ENCODE measurements at regions not wholly inside any gene's neighbourhood (a gene's known extent, or its start where the extent isn't known, plus 50 kb on each side); places are given as distances from the start of the nearest gene placed in this dataset.
"Not testable (repeated sequence)": the region's sequence is repeated elsewhere in the genome, so short reads cannot be mapped to it uniquely, and the experiment has no call there.

DNA sequence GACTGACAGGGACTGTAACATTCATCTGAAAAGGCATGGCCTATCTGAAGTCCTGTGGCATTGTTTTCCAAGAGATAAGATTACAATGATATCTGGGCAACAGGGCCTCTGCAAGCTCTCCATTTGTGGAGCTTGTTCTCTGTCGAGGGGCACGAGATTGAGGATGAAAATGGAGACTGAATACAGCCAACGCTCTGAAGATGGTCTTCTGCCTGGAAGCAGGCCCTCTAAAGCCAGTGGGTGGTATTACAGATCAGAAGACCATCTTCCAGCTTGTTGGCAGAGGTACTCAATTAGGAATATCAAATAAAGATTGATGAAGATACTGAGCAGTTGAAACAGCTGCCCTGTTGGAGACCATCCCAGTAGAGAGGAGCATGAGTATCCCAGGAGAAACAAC, 288.2 kb downstream of the CENPW start:
- DNase-seq (ENCODE audit: low spot score in 2 of 2) = no peak
- Mint-ChIP-seq H3K9me3 (no peaks in the 10 kb centered on the region), H3K27ac (no peak overlapping the region), H3K36me3 (no peaks in the 10 kb centered on the region)
- ATAC-seq = no peak

DNA sequence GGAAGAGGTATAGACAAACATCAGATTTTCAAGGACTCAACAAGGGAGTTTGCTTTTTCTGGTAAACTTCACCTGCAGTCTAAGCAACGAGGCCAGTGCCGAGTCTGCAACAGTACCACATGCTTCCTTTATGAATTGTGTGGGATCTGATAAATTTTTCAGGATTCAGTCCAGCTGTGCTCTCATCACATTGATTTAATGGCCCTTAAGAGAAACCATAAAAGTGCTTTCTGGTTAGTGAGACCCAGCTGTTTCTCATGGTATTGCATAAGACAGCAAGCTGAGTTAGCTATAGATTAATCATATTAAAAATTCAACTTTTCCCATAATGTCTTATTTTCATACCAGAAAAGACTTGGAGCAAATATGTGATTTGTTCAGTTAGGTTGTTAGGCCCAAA, 291.4 kb downstream of the CENPW start:
- Mint-ChIP-seq H3K27ac (no peak overlapping the region), H3K9me3 (no peaks in the 10 kb centered on the region), H3K36me3 (no peaks in the 10 kb centered on the region)
- ATAC-seq = no peak
- DNase-seq (ENCODE audit: low spot score in 2 of 2) = no peak

- no peak overlapping the region for H3K27ac Mint-ChIP-seq
- no peaks in the 10 kb centered on the region for H3K9me3 Mint-ChIP-seq
- ATAC-seq = no peak
- DNase-seq (ENCODE audit: low spot score in 2 of 2) = no peak
- H3K36me3 Mint-ChIP-seq = no peaks in the 10 kb centered on the region
Observed at GRCh38 chr6:126632271-126632670, 292.4 kb downstream of the CENPW start.

- Mint-ChIP-seq H3K27ac (no peak overlapping the region), H3K9me3 (no peaks in the 10 kb centered on the region), H3K36me3 (no peaks in the 10 kb centered on the region)
- DNase-seq (ENCODE audit: low spot score in 2 of 2) = no peak
- no peak for ATAC-seq
Observed at GRCh38 chr6:126633373-126633772, 293.5 kb downstream of the CENPW start.

GRCh38 chr6:126640356-126640755, 300.4 kb downstream of the CENPW start:
- Mint-ChIP-seq H3K9me3 (no peaks in the 10 kb centered on the region), H3K27ac (no peak overlapping the region)

GRCh38 chr6:126640921-126641320, 301.0 kb downstream of the CENPW start:
- Mint-ChIP-seq H3K27ac (no peak overlapping the region), H3K9me3 (no peaks in the 10 kb centered on the region), H3K36me3 (no peaks in the 10 kb centered on the region)
- ATAC-seq (no peak), DNase-seq (ENCODE audit: low spot score in 2 of 2) (no peak)

More at GRCh38 chr6:126640356-126640755, 300.4 kb downstream of the CENPW start:
- no peaks in the 10 kb centered on the region for H3K36me3 Mint-ChIP-seq
- no peak for DNase-seq (ENCODE audit: low spot score in 2 of 2)
- ATAC-seq = no peak

DNA sequence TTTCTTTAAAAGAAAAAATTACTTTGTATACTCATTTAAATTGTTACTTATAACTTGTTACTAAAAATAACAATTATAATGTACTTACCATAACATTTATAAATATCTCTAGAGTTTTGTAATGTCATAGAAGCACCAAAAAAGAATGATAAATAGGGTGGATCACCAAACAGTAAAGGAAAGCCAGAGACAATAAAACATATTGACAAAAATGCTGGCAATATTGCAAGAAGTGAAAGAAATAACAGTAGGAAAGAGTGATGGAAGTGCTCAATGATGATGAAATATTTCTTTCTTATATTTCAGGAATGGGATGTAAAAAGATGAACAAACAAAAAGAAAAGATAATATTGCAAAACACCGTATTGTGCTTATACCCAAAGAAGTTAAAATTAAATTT, 301.7 kb downstream of the CENPW start:
- Mint-ChIP-seq H3K27ac (no peak overlapping the region), H3K9me3 (no peaks in the 10 kb centered on the region), H3K36me3 (no peaks in the 10 kb centered on the region)
- ATAC-seq = no peak
- DNase-seq (ENCODE audit: low spot score in 2 of 2) = no peak

- Mint-ChIP-seq H3K9me3 (no peaks in the 10 kb centered on the region), H3K36me3 (no peaks in the 10 kb centered on the region), H3K27ac (no peak overlapping the region)
- peak in 1 of 2 donors; percentile 34 for DNase-seq (ENCODE audit: low spot score in 2 of 2)
- no peak for ATAC-seq
Observed at GRCh38 chr6:126643352-126643751, 303.4 kb downstream of the CENPW start.

- no peak for ATAC-seq
- Mint-ChIP-seq H3K36me3 (peaks cover 0 to 7% of the 10 kb centered on the region in 2 donors), H3K27ac (no peak overlapping the region), H3K9me3 (peaks cover 7 to 11% of the 10 kb centered on the region in 2 donors)
- DNase-seq (ENCODE audit: low spot score in 2 of 2) = no peak
Observed at GRCh38 chr6:126650931-126651330, 311.0 kb downstream of the CENPW start.

- Mint-ChIP-seq H3K27ac (no peak overlapping the region), H3K36me3 (peaks cover 0 to 7% of the 10 kb centered on the region in 2 donors), H3K9me3 (peaks cover 4 to 11% of the 10 kb centered on the region in 2 donors)
- DNase-seq (ENCODE audit: low spot score in 2 of 2) = no peak
- ATAC-seq = no peak
Observed at GRCh38 chr6:126657561-126658175, 317.8 kb downstream of the CENPW start.

DNA sequence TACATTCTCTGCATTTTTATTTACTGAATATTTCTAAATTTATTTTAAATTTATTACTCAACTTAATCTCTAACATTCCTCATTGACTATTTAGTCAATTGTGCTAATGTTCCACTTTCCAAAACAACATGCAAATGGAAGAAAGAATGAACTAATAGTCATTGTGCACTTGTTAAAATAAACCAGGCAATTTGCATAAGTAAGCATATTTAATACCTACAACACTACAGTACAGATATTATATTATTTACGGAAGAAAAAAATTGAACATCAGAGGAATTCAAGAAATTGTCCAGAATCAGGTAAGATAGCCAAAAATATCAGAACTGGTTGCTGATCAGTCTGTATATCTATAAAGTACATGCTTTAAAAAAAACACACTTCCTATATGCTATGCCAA, 320.5 kb downstream of the CENPW start:
- no peak for DNase-seq (ENCODE audit: low spot score in 2 of 2)
- ATAC-seq = no peak
- Mint-ChIP-seq H3K27ac (no peak overlapping the region), H3K9me3 (no peaks in the 10 kb centered on the region), H3K36me3 (no peaks in the 10 kb centered on the region)

DNA sequence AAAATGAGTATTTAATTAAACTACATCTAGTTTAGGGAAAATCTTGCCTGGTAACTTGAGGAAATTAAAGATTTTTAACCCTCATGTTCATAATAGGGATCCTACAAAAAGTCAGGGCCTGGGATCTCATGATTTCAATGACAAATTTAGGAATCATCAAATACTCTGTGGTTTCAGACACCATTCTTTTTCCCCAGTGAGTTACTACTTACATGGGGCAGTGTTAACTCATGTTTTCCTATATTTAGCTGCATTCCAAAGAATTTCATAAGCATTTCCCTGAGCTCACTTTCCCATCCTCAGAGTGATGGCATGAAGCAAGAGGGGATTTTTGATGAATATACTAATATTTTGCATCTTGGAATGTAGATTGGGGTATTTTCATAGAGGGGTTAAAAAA, 321.7 kb downstream of the CENPW start:
- no peak for ATAC-seq
- no peaks in the 10 kb centered on the region for H3K36me3 Mint-ChIP-seq
- DNase-seq (ENCODE audit: low spot score in 2 of 2) = no peak
- H3K9me3 Mint-ChIP-seq = no peaks in the 10 kb centered on the region
- H3K27ac Mint-ChIP-seq = no peak overlapping the region

GRCh38 chr6:126662966-126663365, 323.1 kb downstream of the CENPW start:
- Mint-ChIP-seq H3K36me3 (no peaks in the 10 kb centered on the region), H3K27ac (no peak overlapping the region), H3K9me3 (no peaks in the 10 kb centered on the region)
- no peak for DNase-seq (ENCODE audit: low spot score in 2 of 2)
- no peak for ATAC-seq

- Mint-ChIP-seq H3K27ac (no peak overlapping the region), H3K36me3 (no peaks in the 10 kb centered on the region), H3K9me3 (no peaks in the 10 kb centered on the region)
- ATAC-seq (no peak), DNase-seq (ENCODE audit: low spot score in 2 of 2) (no peak)
Observed at GRCh38 chr6:126664271-126664670, 324.4 kb downstream of the CENPW start.

GRCh38 chr6:126665551-126665950, 325.6 kb downstream of the CENPW start:
- H3K27ac Mint-ChIP-seq = no peak overlapping the region
- no peak for DNase-seq (ENCODE audit: low spot score in 2 of 2)
- no peak for ATAC-seq
- no peaks in the 10 kb centered on the region for H3K36me3 Mint-ChIP-seq
- H3K9me3 Mint-ChIP-seq = no peaks in the 10 kb centered on the region

GRCh38 chr6:126667071-126667470, 327.2 kb downstream of the CENPW start:
- DNase-seq (ENCODE audit: low spot score in 2 of 2) (no peak), ATAC-seq (no peak)
- Mint-ChIP-seq H3K27ac (no peak overlapping the region), H3K9me3 (no peaks in the 10 kb centered on the region), H3K36me3 (no peaks in the 10 kb centered on the region)

DNA sequence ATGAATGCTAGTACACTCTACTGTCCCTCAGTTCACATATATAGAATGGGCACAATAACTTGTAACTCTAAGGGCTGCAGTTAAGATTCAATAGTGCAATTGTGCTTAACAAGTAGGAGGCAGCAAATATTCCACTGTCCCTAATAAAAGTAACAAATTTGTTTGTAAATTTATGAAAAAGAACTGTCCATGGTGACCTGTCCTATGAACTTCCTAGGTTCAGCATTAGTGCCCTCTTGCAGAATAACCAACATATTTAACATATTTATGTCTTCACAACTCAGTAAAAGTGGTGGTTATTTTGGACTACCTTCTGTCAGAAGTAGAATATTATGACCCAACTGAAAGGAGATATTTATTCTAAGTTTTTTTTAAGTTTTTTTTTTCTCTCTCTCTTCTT, 327.8 kb downstream of the CENPW start:
- Mint-ChIP-seq H3K9me3 (no peaks in the 10 kb centered on the region), H3K36me3 (no peaks in the 10 kb centered on the region), H3K27ac (no peak overlapping the region)
- DNase-seq (ENCODE audit: low spot score in 2 of 2) = no peak
- ATAC-seq = no peak

- Mint-ChIP-seq H3K36me3 (peaks cover 0 to 6% of the 10 kb centered on the region in 2 donors), H3K27ac (no peak overlapping the region), H3K9me3 (peaks cover 4 to 17% of the 10 kb centered on the region in 2 donors)
- ATAC-seq (no peak), DNase-seq (ENCODE audit: low spot score in 2 of 2) (no peak)
Observed at GRCh38 chr6:126672649-126673048, 332.7 kb downstream of the CENPW start.

DNA sequence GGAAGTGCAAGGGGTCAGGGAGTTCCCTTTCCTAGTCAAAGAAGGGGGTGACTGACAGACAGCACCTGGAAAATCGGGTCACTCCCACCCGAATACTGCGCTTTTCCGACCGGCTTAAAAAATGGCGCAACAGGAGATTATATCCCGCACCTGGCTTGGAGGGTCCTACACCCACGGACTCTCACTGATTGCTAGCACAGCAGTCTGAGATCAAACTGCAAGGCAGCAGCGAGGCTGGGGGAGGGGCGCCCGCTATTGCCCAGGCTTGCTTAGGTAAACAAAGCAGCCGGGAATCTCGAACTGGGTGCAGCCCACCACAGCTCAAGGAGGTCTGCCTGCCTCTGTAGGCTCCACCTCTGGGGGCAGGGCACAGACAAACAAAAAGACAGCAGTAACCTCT, 333.8 kb downstream of the CENPW start:
- H3K27ac Mint-ChIP-seq; H3K36me3 Mint-ChIP-seq; DNase-seq (ENCODE audit: low spot score in 2 of 2); ATAC-seq: not testable (repeated sequence)
- peaks cover 4 to 17% of the 10 kb centered on the region in 2 donors for H3K9me3 Mint-ChIP-seq
